ENCODE measurements at regions not wholly inside any gene's neighbourhood (a gene's known extent, or its start where the extent isn't known, plus 50 kb on each side); places are given as distances from the start of the nearest gene placed in this dataset.

DNA sequence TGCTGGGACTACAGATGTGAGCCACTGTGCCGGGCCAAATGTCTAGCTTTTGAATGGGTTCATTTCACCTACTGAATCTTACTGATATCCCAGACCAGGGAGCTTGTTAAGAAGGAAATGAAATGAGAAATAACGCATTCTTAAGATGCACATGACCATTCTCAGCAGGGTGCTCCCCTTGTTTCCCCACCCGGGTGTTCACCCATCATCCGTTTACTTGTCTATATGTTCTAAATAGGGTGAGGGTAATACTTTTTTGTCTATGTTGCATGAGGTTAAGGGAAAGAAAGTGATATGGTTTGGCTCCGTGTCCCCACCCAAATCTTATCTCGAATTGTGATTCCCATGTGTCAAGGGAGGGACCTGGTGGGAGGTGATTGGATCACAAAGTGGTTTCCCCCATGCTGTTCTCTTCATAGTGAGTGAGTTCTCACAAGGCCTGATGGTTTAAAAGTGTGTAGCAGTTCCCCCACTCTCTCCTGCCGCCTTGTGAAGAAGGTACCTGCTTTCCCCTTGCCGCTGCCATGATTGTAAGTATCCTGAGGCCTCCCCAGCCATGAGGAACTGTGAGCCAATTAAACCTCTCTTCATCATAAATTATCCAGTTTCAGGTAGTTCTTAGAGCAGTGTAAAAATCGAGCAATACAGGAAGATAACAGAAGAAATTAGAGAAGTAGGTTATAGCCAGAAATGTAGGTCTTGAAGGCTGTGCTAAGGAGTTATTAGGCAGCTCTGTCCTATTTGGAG is 129.1 kb downstream of the DDX1 start:
- DNase-seq, result no peak

DNA sequence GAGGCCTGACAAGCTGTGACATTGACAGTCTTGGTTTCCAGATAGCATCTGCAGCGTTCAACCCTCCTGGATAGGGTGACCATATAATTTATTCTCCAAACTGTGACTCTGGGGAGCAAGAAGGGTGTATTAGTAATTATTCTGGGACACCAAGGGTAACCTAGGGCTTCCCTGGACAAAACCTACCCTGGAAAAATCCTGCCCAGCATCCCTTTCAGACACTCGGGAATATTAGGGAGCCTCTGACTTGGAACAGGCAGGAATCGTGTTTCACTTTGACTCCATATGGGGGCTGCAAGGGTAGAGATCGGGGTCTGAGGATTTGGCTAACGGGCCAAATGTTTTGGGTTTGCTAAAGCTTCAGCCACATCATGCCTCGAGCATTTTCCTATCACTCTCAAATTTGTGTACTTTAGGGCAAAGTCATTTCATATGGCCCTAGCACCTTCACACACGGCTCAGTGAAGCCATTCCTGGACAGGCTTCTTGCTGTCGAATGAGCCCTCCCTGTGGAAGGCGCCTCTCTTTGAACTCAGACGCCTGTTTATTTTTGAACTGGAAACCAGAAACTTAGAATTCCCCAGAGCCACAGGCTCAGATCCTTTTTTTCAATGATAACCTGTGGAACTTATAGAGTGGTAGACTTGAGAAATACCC is 129.9 kb downstream of the DDX1 start:
- no peak for DNase-seq

DNA sequence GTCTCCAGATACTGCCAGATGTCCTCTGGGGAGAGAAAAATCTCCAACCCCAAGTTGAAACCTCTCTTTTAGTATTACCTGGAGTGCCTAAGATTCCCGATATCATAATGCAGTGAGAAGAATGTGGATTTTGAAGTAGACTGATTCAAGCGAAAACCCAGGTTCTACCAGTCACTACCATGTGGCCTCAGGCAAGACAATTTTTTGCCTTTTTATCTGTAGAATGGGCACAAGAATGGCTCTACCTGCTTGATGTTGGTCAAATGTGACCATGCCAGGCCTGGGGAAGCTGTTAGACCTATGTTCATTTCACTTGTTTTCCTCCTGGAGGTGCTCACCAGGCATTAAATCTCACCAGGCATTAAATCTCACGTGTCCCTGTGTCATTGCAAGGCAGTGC is 131.3 kb downstream of the DDX1 start:
- no peak for DNase-seq

DNA sequence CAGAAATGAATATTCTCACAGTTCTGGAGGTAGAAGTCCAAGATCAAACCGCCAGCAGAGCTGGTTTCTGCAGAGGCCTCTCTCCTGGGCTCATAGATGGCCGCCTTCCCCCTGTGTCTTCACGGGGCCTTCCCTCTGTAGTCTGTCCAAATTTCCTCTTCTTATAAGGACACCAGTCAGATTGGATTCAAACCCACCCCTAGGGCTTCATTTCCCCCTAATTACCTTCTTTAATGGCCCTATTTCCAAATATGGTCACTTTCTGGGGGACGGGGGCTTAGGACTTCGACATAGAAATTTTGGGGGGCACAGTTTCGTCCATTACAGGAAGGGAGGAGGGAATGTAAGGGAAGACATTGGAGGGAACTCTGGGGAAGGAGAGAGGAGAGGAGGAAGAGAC is 132.6 kb downstream of the DDX1 start:
- no peak for DNase-seq

DNA sequence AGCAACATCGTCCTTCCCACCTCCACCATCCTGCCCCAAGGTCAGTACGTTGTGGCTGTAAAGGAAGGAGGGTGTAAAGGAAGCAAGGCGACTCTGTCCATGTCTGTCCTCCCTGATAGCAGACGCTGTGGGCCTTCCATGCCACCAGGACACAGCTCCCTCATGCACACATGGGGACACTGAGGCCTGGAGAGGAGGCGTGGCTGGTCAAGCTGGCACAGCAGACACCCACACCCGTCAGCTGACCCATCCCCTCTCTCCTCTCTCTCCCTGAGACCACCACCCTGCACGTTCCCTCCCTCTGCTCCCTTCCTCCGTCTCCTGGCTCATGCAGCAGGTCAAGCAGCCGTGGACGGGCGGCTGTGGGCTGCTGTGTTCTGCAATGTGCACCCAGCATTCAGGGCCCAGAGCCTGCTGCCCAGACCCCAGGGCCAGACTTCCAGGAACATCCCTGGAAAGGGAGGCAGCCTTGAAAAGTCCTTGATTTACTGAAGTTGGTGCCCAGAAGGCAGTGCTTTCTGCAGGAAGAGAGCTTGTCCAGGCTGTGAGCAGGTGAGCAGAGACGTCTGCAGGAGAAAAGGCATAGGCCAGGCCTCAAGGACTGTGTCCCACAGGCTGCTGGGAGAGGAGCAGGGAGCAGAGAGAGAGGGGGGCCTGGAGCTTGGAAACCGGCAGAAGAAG is 133.6 kb downstream of the DDX1 start:
- DNase-seq, result no peak

DNA sequence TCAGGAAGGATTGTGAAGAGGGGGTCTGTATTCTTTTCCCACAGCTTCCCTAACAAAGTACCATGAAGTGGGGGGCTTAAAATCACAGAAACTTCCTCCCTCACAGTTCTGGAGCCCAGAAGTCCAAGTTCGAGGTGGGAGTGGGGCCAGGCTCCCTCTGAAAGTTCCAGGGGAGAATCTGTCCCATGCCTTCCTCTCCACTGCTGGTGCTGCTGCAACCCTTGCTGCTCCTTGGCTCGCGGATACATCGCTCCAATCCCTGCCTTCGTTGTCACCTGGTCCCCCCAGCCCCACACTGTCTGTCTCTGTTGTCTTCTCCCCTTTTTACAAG is 134.1 kb downstream of the DDX1 start:
- DNase-seq, result no peak

DNA sequence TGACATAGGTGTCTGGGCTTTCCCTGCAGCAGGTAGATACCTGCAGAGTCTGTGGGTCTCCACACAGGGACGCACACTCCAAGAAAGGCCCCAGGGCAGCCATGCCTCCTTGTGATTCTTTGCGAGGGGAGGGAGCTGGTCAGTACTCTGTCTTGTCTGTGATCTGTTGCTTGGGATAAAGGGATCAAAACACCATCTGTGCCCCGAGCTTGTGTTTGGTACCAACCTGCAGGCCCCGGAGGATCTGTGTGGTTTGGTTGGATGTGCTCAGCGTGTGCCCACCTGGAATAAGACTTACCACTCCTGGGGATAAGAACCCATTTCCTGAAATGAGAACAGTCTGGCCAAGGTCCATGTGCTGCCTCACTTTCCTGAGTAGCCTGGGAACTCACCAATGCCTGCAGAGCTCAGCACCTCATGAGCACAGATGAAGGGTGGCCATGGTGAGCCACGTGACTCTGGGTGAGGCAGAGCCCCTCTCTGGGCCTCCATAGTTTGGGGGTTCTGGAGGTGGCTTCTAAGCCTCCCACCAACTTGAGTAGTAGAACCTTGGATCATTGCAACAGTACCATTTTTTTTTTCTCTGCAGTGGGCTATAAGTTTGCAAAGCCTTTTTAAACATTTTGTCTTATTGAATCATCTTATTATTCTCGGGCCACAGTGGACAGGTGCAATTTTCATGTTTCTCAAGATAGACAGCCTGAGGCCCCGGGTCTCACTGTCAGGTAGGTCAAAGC is 134.8 kb downstream of the DDX1 start:
- no peak for DNase-seq

DNA sequence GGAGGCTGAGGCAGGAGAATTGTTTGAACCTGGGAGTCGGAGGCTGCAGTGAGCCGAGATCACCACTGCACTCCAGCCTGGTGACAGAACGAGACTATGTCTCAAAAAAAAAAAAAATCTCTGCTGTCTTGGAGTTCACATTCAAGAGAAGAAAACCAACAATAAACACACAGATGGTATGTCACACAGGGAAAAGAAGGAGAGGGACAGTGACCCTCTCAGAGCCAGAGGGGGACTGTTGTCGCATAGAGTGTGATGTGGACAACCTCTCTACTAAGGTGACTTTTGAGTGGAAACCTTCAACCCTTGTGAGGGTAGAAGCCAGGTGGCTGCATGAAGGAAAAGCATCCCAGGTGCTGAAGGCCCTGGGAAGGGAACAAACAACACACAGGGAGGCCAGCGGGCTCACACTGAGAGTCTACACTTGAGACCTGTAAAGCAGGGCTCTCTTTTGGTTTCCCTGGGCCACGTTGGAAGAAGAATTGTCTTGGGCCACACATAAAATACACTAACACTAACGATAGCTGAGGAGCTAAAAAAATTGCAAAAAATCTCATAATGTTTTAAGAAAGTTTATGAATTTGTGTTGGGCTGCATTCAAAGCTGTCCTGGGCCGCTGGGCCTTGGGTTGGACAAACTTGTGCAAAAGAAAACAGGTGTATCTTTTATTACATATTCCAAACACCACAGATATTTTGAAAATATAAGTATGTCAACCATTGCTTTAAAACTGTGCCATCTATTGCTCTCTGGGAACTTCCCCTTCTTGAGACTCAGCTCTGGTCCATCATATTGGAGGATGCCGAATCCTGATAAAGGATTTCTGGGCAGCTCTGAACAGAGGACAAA is 136.0 kb downstream of the DDX1 start:
- no peak for DNase-seq

DNA sequence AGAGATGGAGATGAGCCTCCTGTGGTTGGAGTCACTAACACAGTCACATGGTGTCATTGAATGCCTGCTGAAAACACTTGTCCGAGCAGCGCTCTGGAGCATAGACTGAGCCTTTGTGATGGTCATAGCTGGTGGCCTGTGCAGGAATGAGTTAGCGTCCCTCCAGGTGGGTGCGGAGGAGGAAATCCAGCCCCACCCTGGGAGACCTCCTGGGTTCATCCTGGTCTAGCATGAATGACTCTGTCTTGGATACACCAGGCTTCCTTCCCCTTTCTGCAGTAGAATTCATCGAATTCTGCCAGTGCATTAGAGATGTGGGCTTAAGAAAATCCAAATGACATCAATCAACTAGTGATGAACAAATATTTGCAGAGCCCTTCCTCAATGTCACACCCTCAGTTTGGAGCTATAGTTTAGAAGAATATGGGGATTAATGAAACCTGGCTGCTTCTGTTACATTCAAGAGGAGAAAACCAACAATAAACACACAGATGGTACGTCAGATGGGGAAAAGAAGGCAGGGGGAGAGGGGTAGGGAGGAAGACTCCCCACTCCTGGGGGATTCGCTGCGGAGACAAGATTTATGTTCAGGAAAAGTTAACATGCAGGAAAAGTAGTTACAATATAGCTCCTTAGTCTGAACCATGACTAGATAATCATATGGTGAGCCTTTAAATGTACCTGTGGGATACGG is 136.7 kb downstream of the DDX1 start:
- DNase-seq, result no peak

DNA sequence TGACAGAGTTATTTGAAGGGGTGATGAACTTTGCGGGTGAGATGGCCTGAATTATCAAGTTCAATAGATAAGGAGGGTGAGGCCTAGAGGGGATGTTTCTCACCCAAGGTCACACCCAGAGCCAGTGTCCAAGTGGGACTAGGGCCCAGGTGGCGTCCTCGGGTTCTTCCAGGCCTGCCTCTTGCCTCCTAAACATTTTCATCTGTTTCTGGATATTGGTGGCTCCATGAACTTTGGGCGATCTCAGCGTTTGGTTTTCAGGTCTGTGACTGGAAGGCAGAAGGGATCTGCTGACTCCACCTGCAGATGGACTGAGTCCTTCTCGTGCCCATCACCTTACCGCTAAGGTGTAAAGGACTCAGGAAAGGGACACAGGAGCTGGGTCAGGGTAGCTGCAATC is 137.3 kb downstream of the DDX1 start:
- DNase-seq, result no peak

DNA sequence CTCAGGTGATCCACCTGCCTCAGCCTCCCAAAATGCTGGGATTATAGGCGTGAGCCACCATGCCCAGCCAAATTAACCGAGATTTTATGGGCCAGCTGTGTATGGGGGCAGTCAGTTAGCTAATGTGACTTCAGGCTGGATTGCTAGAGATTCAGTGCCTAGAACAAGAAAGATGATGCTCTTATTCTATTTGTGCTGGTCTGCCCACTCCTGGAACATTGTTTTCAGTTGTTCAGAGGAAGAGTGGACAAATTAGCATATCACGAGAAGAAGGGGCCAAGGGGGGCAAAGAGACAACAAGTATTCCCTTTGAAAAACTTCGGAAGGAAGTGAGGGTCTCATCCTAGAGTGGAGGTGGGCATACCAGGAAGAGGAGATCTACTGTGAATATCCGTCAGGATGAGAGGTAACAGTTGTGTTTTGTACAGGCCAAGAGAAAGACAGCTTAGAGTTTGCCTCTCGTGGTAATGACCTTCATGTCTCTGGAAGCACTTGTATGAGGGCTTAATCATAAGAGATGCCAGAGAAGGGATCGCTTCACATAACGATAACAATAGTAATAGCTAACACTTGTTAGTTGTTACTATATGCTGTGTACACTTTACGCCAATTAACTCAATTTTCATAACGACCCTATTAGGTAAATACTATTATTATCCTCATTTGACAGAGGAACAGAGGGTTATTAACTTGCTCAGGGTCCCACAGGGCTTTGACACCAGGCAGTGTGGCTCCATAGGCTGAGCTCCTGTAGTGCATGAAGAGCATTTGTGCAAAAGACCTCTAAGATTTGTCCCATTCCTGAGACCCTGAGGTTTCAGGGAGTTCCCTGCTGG is 138.3 kb downstream of the DDX1 start:
- no peak for DNase-seq

DNA sequence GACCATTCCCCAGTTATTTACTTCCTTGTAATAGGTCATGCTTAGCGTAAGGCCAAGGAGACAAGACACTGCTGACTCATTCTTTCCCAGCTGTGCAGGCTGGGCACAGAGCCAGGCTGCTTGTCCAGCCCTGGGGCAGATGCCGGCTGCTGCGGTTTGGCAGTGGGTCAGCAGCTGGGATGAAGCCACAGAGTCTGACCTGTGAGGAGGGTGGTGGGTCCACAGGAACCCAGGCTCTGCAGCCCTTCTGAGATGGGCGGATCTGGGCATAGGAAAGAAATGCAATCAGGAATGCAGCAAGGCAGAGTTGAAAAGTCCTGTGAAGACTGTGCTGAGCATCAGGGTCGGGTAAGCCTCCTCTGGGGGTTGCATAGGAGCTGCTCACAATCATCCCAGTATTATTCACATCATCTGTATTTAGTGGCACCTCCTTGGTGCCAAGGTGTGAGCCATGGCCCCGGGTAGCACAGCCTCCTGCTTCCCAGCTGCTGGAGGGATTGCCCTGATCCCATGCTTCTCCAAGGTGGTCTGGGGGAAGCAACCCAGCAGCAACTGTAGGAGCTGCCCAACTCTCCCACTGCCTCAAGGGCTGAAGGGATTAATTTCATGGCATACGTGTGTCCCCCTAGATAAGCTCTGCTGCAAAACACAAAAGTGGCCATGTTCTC is 139.0 kb downstream of the DDX1 start:
- peak; percentile 90 for DNase-seq

DNA sequence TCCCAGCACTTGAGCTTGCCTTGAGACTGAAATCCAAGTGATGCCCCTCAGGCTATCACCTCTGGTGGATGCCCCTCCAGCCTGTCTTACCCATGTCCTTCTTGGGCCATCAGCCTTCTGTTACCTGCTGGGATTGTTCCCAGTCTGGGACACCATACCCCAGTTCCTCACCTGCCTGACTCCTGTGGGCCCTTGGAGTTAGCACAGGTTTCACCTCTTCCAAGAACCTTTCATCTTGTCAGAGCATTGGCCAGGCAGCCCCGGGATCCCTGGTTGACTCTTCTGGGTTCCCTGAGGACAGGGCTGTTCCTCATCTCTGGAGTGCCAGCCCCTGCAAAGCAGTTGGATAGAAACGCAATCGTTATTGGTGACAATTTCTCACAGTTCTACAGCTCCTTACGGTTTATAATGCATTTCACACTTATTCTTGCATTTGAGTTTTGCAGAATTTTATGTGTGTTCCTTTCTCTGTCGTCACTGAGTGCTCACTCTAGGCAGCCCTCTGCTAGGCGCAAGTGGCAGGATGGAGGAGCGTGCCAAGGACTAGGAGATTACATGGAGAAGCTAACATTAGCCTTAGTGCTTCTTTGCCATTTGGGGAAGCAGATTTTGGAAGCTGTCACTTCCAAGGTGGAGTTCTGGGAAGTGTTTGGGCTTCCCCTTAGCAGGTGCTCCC is 139.7 kb downstream of the DDX1 start:
- no peak for DNase-seq

DNA sequence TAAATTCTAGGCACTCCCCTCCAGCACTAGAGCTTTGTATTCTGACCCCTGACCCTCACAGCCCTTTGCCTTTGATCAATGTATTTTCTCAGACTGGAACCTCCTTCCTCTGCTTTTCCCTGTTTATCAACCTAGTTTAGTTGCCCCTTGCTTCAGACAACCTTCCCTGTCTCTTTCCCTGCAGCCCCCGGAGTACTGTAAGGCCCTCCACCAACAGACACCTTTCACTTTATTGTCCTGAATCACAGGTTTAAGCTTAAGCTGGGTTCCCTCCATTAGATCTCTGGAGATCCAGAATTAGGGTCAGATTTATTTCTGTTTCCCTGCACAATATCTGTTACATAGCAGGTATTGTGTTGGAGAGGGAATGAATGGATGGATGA is 140.2 kb downstream of the DDX1 start:
- no peak for DNase-seq

DNA sequence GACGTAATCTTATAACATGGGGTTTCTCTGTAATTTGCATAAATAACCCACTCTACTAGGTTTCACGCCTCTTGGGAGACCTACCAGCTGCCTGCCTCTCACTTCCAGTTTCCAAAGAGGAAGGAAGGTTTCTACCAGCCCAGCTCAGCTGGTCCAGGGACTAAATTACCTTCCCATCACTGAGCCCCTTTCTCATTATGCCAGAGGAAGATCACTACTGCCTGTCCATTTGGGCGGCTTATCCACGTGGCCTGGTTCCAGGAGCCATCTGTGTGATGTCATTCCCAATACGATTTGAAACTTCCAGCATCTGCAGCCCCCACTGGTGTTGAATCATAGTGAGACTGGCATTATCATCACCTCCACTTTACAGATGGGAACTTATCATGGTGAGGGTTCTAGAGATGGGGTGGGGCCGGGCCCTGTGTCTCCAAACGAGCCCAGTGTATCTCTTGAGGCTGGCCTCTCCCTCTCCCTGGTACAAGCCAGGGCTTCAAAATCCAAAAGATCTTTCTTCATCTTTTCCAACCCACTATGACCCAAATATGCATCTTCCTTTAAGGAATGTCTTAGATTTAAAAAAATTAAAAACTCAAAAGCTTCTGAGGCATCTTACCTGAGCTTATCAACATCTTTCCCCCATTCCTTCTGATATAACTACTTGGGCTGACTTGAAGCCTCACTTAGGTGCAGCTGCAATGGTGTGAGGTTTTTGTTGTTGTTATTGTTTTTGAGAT is 140.8 kb downstream of the DDX1 start:
- no peak for DNase-seq

DNA sequence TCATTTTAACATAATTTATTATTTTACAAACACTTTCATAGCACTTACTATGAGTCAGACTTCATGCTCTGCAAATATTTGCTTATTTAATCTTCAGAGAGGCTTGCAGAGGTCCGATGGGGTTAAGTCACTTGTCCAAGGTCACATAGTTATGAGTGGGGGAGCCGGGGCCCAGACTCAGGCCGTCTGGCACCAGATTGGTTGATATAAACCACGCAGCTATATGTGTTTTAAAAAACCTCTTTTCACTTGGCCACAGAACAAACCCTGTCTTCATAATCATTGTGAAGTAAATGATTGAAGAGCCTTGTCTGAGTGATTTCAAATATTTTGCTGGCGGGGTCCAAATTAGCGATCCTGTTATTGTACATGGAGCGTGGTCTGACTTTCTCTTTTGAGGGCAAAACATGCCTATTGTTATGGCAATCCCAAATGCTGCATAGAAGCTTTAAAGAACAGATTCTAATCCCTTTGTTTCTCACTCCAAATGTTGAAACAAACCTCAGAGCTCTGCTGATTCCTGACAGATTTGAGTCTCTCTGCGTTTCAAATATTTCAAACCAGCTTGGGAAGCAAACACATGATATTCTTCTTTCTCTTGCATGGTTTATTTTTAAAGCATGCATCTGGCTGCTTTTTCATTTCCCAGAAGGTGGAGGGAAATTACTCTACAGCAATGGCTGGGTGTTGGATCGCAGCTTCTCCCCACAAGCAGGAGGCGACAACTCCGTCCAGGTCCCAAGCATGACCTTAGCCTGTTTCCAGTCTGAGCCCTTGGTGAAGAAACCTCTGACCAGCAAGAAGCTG is 142.4 kb downstream of the DDX1 start:
- peak; percentile 55 for DNase-seq

DNA sequence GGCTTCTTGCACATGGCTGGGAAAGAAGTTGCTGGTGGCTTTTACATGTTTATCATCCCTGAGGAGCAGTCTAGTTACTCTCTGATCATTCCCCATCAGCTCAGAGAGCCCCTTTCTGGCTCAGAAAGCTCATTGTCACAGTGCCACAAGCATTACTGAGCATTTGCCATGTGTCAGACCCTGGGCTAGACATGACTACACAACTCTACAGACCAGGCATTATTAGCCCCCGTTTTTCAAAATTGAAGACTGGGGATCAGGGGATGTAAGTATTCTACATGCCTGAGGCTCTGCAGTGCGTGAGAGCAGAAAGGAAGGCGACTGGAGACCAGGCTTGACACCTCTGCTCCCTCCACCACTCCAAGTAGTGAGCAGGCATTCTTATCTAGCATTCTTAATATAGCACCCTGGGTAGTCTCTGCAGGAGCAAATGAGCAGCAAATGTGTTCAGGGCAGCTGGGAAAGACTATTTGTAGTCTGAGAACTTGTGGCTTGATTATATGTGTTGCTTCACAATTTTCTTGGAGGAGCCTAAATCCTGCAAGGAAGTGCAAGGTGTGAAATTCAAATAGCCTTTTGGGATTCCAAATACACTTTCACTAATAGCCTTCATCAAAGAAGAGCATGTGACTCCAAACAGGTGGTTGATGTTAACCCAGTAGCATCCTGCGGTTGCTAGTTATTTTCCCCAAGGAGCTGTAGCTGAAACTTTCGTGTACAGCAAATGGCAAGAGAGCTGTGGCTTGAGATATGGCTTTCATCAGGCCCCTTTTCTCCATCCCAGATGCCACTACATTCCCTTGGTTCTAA is 143.2 kb downstream of the DDX1 start:
- no peak for DNase-seq

Measured in fibroblast of skin of scalp (primary cell).